AG04450 (cell line): ENCODE measurements at regions not wholly inside any gene's neighbourhood (a gene's known extent, or its start where the extent isn't known, plus 50 kb on each side); places are given as distances from the start of the nearest gene placed in this dataset. TPM values are rescaled to one million over a fixed set of nuclear protein-coding genes. Genes with fewer than 3 reads are reported as not detected.

Experiments
- CTCF ChIA-PET: fragments of 300-600, 350-600 bp; formaldehyde crosslinking; extraction: SDS; loops from one replicate; lab custom pipeline; 2022; ENCODE audit warnings: antibody characterized with exemption, inconsistent platforms; lab: Charles Lee
- POLR2A ChIA-PET: fragments of 350-600 bp; formaldehyde crosslinking; extraction: SDS; loops from one replicate; lab custom pipeline; 2021; ENCODE audit warnings: antibody characterized with exemption, inconsistent platforms; lab: Yijun Ruan, JAX
- DNase-seq: peaks from one replicate; pipeline ENCODE4 v3.0.0-alpha.2; 2011; ENCODE audit warnings: low read depth, low spot score
- H3K27ac ChIP-seq: one replicate; pipeline ENCODE4 v1.5.1; 2012; ENCODE audit warnings: low read depth, low read length, control low read depth
- H3K27me3 ChIP-seq: one replicate; pipeline ENCODE4 v1.6.0; 2012; ENCODE audit warnings: low read length; ENCODE audit not compliant: control insufficient read depth, insufficient read depth
- H3K4me3 ChIP-seq: 2 replicates; pipeline ENCODE4 v1.5.1; 2011; ENCODE audit warnings: mild to moderate bottlenecking, low read depth, low read length, control low read depth
- H3K9me3 ChIP-seq: 2 replicates; pipeline ENCODE4 v1.5.1; 2012; ENCODE audit warnings: low read length; ENCODE audit not compliant: control insufficient read depth, insufficient read depth
- CTCF ChIP-seq: IDR thresholded peaks from 2 replicates; pipeline ENCODE4 v1.5.1; 2011; ENCODE audit warnings: low read depth, low read length, control low read depth, inconsistent platforms
- small RNA-seq: library from RNA; depleted of rRNA; stranded (forward); fragments of <200 nt; gene quantifications from one replicate; pipeline ENCODE3, GENCODE V24; 2012; ENCODE audit warnings: low read depth; ENCODE audit not compliant: insufficient read length

GRCh38 chr4:30653291-30653690, 66.9 kb upstream of the PCDH7 start:
- ChIA-PET CTCF (no interaction called here), POLR2A (no interaction called here)
- Histone ChIP-seq H3K27me3 (no peaks in the 10 kb centered on the region), H3K9me3 (no peaks in the 10 kb centered on the region), H3K4me3 (no peak overlapping the region), H3K27ac (no peak overlapping the region)
- no peak for TF ChIP-seq CTCF
- no peak for DNase-seq

DNA sequence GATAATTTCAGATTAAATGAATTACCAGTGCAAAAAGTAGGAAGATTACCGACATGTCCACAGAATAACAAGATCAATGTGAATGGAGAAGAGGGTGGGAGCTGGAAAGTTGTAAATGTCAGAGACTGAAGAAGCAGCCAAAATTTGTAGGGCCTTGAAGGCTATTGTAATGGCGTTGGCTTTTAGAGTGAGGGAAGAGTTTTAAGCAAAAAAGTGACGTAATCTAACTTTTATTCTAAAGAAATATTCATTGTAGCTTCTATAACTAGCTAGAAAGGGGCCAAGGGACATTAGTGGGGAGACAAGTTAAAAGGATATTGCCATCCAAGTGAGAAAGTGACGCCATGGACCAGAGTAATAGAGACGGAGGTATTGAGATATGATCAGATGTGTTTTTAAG, 63.3 kb upstream of the PCDH7 start:
- ChIA-PET CTCF (interaction anchor here (0.6 kb wide), 1 partner anchor 448 kb away, joined by 3 read pairs; no protein-coding TSS in a partner anchor), POLR2A (no interaction called here)
- Histone ChIP-seq H3K27ac (no peak overlapping the region), H3K27me3 (no peaks in the 10 kb centered on the region), H3K9me3 (no peaks in the 10 kb centered on the region), H3K4me3 (no peak overlapping the region)
- no peak for TF ChIP-seq CTCF
- no peak for DNase-seq

DNA sequence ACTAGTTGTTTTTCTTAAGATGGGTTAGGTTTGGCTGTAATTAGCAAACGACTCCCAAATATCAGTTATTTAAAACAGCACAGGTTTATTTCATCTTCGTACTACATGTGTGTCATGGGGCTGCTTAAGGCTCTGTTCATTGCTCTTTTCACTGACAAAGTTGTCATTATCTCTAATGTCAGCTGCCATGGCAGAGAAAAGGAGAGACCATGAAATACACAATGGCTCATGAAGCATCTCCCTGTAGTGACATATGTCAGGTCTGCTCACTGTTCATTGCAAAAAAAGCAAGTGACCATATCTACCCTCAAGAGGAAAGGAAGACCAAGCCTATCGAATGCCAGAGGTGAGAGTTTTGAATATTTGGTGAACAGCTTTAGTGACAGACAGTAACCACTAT, 52.2 kb upstream of the PCDH7 start:
- no peak for DNase-seq
- TF ChIP-seq CTCF = no peak
- CTCF ChIA-PET = no interaction called here
- POLR2A ChIA-PET = no interaction called here
- no peak overlapping the region for H3K4me3 ChIP-seq
- H3K27ac ChIP-seq = no peak overlapping the region
- no peaks in the 10 kb centered on the region for H3K27me3 ChIP-seq
- no peaks in the 10 kb centered on the region for H3K9me3 ChIP-seq

- Histone ChIP-seq H3K27me3 (no peaks in the 10 kb centered on the region), H3K27ac (no peak overlapping the region), H3K4me3 (no peak overlapping the region), H3K9me3 (no peaks in the 10 kb centered on the region)
- POLR2A ChIA-PET = no interaction called here
- CTCF ChIA-PET = no interaction called here
- TF ChIP-seq CTCF = no peak
- DNase-seq = no peak
These were observed 50.0 kb upstream of the PCDH7 start for GRCh38 chr4:30670206-30670605.

Small RNA genes lying in the stretch of these regions (small RNA-seq; reads per million reads assigned to genes)
- gene AC097510.1 = not detected
